Caco-2 (cell line): ENCODE measurements at regions not wholly inside any gene's neighbourhood (a gene's known extent, or its start where the extent isn't known, plus 50 kb on each side); places are given as distances from the start of the nearest gene placed in this dataset.

Source experiments
- BruUV-seq: library from RNA; stranded (reverse); fragments of 400-500 nt; replicated peaks from 2 replicates; lab custom pipeline; 2021; lab: Mats Ljungman, UMichigan
- CTCF ChIA-PET: fragments of 300-600 bp; sonication (Branson Sonifier 250); formaldehyde crosslinking; loops from one replicate; lab custom pipeline; 2022; ENCODE audit warnings: antibody characterized with exemption; lab: Charles Lee
- POLR2A ChIA-PET: fragments of 300-600 bp; sonication (Branson Sonifier 250); formaldehyde crosslinking; loops from one replicate; lab custom pipeline; 2022; ENCODE audit warnings: antibody characterized with exemption; lab: Charles Lee
- DNase-seq, 2 experiments: peaks; one replicate each; pipeline versions ENCODE4 v3.0.0 to v3.0.0-alpha.2; 2020 to 2022
- H3K27me3 ChIP-seq: replicated peaks from 2 replicates; pipeline ENCODE4 v1.6.0; 2011; ENCODE audit warnings: low read length; ENCODE audit not compliant: control insufficient read depth, insufficient read depth
- H3K36me3 ChIP-seq: 2 replicates; pipeline ENCODE4 v1.5.1; 2011; ENCODE audit warnings: low read length; ENCODE audit not compliant: control insufficient read depth, insufficient read depth
- H3K4me1 ChIP-seq: fragments of 250-450 bp; sonication (Bioruptor Pico); 2 replicates; pipeline ENCODE4 v1.5.1; 2020; ENCODE audit warnings: mild to moderate bottlenecking
- H3K4me3 ChIP-seq: 2 replicates; pipeline ENCODE4 v1.5.1; 2011; ENCODE audit warnings: low read depth, mild to moderate bottlenecking, control low read depth, low read length
- H3K9me3 ChIP-seq: fragments of 250-450 bp; sonication (Bioruptor Pico); 2 replicates; pipeline ENCODE4 v1.5.1; 2020; ENCODE audit warnings: mild to moderate bottlenecking, moderate library complexity
- H3K27ac Mint-ChIP-seq: one replicate; pipeline ENCODE4 v1.8.0; 2022; ENCODE audit warnings: mixed read lengths; ENCODE audit not compliant: unreplicated experiment
- H3K27me3 Mint-ChIP-seq: one replicate; pipeline ENCODE4 v1.8.0; 2022; ENCODE audit warnings: mixed read lengths; ENCODE audit not compliant: insufficient read depth, unreplicated experiment
- H3K36me3 Mint-ChIP-seq: one replicate; pipeline ENCODE4 v1.8.0; 2022; ENCODE audit warnings: mild to moderate bottlenecking, mixed read lengths; ENCODE audit not compliant: insufficient read depth, unreplicated experiment
- H3K4me1 Mint-ChIP-seq: one replicate; pipeline ENCODE4 v1.8.0; 2022; ENCODE audit warnings: low read depth, mixed read lengths; ENCODE audit not compliant: unreplicated experiment
- H3K4me3 Mint-ChIP-seq: one replicate; pipeline ENCODE4 v1.8.0; 2022; ENCODE audit warnings: mild to moderate bottlenecking, moderate library complexity, mixed read lengths; ENCODE audit not compliant: unreplicated experiment
- H3K9me3 Mint-ChIP-seq: one replicate; pipeline ENCODE4 v1.8.0; 2022; ENCODE audit warnings: mixed read lengths; ENCODE audit not compliant: unreplicated experiment
- intact Hi-C: fragments of 100-400 bp; cut with micrococcal nuclease; formaldehyde crosslinking; loops from one replicate; pipeline ENCODE4 v1.10.0; 2022; ENCODE audit not compliant: unreplicated experiment
- TF ChIP-seq, protein P1 (sequence below), 2 experiments: fragments of 200-600 bp in 1 of 2; IDR thresholded peaks; 1 replicate in 1 of 2; 2 replicates in 1 of 2; pipeline versions ENCODE4 v1.5.1 to v1.8.0; 2011 to 2022; ENCODE audit warnings: antibody characterized with exemption in 1 of 2, control low read depth in 1 of 2, inconsistent platforms in 1 of 2, low read depth in 1 of 2, low read length in 1 of 2, mild to moderate bottlenecking in 1 of 2, moderate library complexity in 1 of 2; ENCODE audit not compliant: insufficient read depth in 1 of 2, severe bottlenecking in 1 of 2, unreplicated experiment in 1 of 2

DNA sequence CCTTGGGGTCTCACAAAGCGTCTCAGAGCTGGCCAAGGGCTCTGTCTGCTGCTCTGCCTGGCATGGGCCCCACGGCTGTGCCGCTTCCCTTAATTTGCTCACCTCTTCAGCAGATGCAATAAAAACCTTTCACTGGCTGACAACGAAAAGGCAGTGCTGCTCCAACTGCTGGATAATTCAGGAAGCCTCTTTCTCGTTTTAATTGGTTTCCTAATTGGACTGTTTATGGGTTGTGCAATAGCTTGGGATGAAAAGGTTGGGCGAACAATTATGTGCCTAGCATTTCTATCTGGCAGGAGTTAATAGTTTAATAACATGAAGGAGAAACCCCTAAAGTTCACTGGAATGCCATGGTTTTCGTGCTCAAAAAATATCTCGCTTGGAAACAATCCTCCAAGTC lies 234.1 kb upstream of the IRX5 start:
- intact Hi-C loops = no loop called here
- Histone ChIP-seq H3K4me3 (no peak overlapping the region), H3K9me3 (no peaks in the 10 kb centered on the region), H3K36me3 (no peaks in the 10 kb centered on the region), H3K27me3 (no peaks in the 10 kb centered on the region), H3K4me1 (no peaks in the 10 kb centered on the region)
- ChIA-PET CTCF (no interaction called here), POLR2A (no interaction called here)
- H3K27ac Mint-ChIP-seq = no peak overlapping the region
- TF ChIP-seq, protein P1, sequence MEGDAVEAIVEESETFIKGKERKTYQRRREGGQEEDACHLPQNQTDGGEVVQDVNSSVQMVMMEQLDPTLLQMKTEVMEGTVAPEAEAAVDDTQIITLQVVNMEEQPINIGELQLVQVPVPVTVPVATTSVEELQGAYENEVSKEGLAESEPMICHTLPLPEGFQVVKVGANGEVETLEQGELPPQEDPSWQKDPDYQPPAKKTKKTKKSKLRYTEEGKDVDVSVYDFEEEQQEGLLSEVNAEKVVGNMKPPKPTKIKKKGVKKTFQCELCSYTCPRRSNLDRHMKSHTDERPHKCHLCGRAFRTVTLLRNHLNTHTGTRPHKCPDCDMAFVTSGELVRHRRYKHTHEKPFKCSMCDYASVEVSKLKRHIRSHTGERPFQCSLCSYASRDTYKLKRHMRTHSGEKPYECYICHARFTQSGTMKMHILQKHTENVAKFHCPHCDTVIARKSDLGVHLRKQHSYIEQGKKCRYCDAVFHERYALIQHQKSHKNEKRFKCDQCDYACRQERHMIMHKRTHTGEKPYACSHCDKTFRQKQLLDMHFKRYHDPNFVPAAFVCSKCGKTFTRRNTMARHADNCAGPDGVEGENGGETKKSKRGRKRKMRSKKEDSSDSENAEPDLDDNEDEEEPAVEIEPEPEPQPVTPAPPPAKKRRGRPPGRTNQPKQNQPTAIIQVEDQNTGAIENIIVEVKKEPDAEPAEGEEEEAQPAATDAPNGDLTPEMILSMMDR (IDR thresholded peaks at IDR 0.05; ENCODE audit: insufficient read depth in 1 of 2, low read depth in 1 of 2, low read length in 1 of 2, severe bottlenecking in 1 of 2, unreplicated experiment in 1 of 2) = no peak
- no peaks in the 10 kb centered on the region for H3K36me3 Mint-ChIP-seq
- no TSS peak for BruUV-seq
- H3K9me3 Mint-ChIP-seq = no peaks in the 10 kb centered on the region
- no peak overlapping the region for H3K4me3 Mint-ChIP-seq
- no peaks in the 10 kb centered on the region for H3K4me1 Mint-ChIP-seq
- no peak for DNase-seq
- H3K27me3 Mint-ChIP-seq = no peaks in the 10 kb centered on the region

DNA sequence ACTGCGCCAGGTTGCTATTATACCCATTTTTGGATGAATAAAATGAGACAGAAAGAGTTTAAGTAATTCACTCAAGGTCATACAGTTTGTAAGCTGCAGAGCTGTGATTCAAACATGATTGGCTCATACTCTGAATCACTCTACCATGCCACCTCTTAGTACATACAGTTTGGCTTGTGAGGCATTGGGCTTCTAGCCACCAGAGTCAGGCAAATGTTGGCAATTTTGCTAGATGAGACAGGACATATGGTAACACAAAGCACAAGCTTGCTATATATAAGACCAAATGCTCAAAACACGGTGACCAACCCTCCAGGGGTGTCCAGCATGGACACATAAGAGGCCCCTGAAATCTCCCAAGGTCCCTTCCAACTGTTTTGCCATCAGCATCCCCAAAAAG lies 236.0 kb upstream of the IRX5 start:
- Mint-ChIP-seq H3K4me1 (no peaks in the 10 kb centered on the region), H3K4me3 (no peak overlapping the region), H3K27me3 (no peaks in the 10 kb centered on the region), H3K27ac (no peak overlapping the region), H3K9me3 (no peaks in the 10 kb centered on the region), H3K36me3 (no peaks in the 10 kb centered on the region)
- H3K27me3 ChIP-seq = no peaks in the 10 kb centered on the region
- no peaks in the 10 kb centered on the region for H3K9me3 ChIP-seq
- no peak overlapping the region for H3K4me3 ChIP-seq
- DNase-seq = no peak
- H3K36me3 ChIP-seq = no peaks in the 10 kb centered on the region
- ChIA-PET CTCF (no interaction called here), POLR2A (no interaction called here)
- no peaks in the 10 kb centered on the region for H3K4me1 ChIP-seq
- intact Hi-C loops = no loop called here
- TF ChIP-seq, protein P1 (IDR thresholded peaks at IDR 0.05; ENCODE audit: insufficient read depth in 1 of 2, low read depth in 1 of 2, low read length in 1 of 2, severe bottlenecking in 1 of 2, unreplicated experiment in 1 of 2) = no peak
- no TSS peak for BruUV-seq

DNA sequence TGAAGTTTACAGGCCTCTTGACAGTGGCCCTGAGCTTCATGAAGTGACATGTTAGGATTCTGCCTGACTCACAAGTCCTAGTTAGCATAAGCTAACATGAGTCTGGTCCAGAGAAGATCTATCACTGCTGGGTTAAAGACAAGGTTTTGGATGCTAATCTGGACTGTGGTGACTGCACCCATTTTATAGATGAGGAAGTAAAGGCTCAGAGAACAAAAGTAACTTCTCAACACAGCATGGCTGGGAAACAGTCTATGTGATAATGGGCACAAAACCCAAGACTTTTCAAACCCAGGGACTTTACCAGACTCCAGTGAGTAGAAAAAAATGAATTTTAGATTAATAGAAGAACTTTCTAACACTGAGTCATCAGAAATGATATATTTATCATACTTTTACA lies 236.8 kb upstream of the IRX5 start:
- no peak overlapping the region for H3K4me3 Mint-ChIP-seq
- TF ChIP-seq, protein P1 (IDR thresholded peaks at IDR 0.05; ENCODE audit: insufficient read depth in 1 of 2, low read depth in 1 of 2, low read length in 1 of 2, severe bottlenecking in 1 of 2, unreplicated experiment in 1 of 2) = no peak
- no peaks in the 10 kb centered on the region for H3K9me3 Mint-ChIP-seq
- H3K27ac Mint-ChIP-seq = no peak overlapping the region
- H3K36me3 Mint-ChIP-seq = no peaks in the 10 kb centered on the region
- POLR2A ChIA-PET = no interaction called here
- H3K36me3 ChIP-seq = no peaks in the 10 kb centered on the region
- H3K4me1 Mint-ChIP-seq = no peaks in the 10 kb centered on the region
- CTCF ChIA-PET = no interaction called here
- no peaks in the 10 kb centered on the region for H3K9me3 ChIP-seq
- no peak overlapping the region for H3K4me3 ChIP-seq
- no TSS peak for BruUV-seq
- H3K4me1 ChIP-seq = no peaks in the 10 kb centered on the region
- H3K27me3 Mint-ChIP-seq = no peaks in the 10 kb centered on the region
- intact Hi-C loops = no loop called here
- no peaks in the 10 kb centered on the region for H3K27me3 ChIP-seq
- DNase-seq = no peak
